DND-41 (cell line): ENCODE measurements at regions not wholly inside any gene's neighbourhood (a gene's known extent, or its start where the extent isn't known, plus 50 kb on each side); places are given as distances from the start of the nearest gene placed in this dataset.

Experiments used
- EZH2 ChIP-seq: IDR thresholded peaks from 3 replicates; pipeline ENCODE4 v1.6.1; 2012; ENCODE audit warnings: borderline replicate concordance, low read depth, mild to moderate bottlenecking, moderate library complexity, low read length, inconsistent platforms; ENCODE audit not compliant: severe bottlenecking
- TF ChIP-seq, protein P1 (sequence below): IDR thresholded peaks from 2 replicates; pipeline ENCODE4 v1.5.1; 2012; ENCODE audit warnings: borderline replicate concordance, low read length, moderate library complexity, mild to moderate bottlenecking; ENCODE audit not compliant: poor library complexity, severe bottlenecking; ENCODE audit errors: extremely low read depth

GRCh38 chr5:166671811-166672210 is 1619.6 kb upstream of the WWC1 start:
- no peak for TF ChIP-seq EZH2
- TF ChIP-seq, protein P1, sequence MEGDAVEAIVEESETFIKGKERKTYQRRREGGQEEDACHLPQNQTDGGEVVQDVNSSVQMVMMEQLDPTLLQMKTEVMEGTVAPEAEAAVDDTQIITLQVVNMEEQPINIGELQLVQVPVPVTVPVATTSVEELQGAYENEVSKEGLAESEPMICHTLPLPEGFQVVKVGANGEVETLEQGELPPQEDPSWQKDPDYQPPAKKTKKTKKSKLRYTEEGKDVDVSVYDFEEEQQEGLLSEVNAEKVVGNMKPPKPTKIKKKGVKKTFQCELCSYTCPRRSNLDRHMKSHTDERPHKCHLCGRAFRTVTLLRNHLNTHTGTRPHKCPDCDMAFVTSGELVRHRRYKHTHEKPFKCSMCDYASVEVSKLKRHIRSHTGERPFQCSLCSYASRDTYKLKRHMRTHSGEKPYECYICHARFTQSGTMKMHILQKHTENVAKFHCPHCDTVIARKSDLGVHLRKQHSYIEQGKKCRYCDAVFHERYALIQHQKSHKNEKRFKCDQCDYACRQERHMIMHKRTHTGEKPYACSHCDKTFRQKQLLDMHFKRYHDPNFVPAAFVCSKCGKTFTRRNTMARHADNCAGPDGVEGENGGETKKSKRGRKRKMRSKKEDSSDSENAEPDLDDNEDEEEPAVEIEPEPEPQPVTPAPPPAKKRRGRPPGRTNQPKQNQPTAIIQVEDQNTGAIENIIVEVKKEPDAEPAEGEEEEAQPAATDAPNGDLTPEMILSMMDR = no peak
